ENCODE measurements at regions not wholly inside any gene's neighbourhood (a gene's known extent, or its start where the extent isn't known, plus 50 kb on each side); places are given as distances from the start of the nearest gene placed in this dataset.

- TF ChIP-seq POLR2AphosphoS5 (IDR thresholded peaks at IDR 0.05; ENCODE audit: low read depth, low read length): no peak
- no peak for TF ChIP-seq FOXP2 (optimal IDR thresholded peaks at IDR 0.05; ENCODE audit: borderline replicate concordance, extremely low read depth, extremely low read length, insufficient read depth)
- no peak for TF ChIP-seq SIN3A (IDR thresholded peaks at IDR 0.05; ENCODE audit: borderline replicate concordance, insufficient read depth, low read length)
- no peak for TF ChIP-seq TAF1 (IDR thresholded peaks at IDR 0.05; ENCODE audit: borderline replicate concordance, insufficient read depth, low read length)
These were observed 297.4 kb upstream of the NEBL start for GRCh38 chr10:21194510-21194993.

DNA sequence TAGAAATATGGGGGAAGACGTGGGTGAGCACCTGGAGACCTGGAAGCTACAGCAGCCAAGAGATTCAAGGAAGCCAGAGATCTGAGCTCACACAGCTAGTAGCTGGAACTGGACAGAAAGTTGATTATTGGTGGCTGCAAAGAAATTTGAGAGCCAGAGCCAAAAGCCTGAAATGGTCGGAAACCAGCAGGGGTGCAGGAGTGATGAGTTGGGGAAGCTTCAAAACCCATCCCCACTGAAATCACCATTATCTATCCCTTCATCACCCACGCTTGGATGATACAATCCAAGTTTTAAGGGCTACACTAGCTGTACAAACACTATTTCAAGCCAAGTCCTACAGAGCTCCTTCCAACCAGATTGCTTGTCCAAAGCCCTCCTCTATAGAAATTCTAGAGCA, 296.1 kb upstream of the NEBL start:
- TF ChIP-seq POLR2AphosphoS5 (IDR thresholded peaks at IDR 0.05; ENCODE audit: low read depth, low read length): no peak
- no peak for TF ChIP-seq SIN3A (IDR thresholded peaks at IDR 0.05; ENCODE audit: borderline replicate concordance, insufficient read depth, low read length)
- no peak for TF ChIP-seq FOXP2 (optimal IDR thresholded peaks at IDR 0.05; ENCODE audit: borderline replicate concordance, extremely low read depth, extremely low read length, insufficient read depth)
- TF ChIP-seq, protein P1, sequence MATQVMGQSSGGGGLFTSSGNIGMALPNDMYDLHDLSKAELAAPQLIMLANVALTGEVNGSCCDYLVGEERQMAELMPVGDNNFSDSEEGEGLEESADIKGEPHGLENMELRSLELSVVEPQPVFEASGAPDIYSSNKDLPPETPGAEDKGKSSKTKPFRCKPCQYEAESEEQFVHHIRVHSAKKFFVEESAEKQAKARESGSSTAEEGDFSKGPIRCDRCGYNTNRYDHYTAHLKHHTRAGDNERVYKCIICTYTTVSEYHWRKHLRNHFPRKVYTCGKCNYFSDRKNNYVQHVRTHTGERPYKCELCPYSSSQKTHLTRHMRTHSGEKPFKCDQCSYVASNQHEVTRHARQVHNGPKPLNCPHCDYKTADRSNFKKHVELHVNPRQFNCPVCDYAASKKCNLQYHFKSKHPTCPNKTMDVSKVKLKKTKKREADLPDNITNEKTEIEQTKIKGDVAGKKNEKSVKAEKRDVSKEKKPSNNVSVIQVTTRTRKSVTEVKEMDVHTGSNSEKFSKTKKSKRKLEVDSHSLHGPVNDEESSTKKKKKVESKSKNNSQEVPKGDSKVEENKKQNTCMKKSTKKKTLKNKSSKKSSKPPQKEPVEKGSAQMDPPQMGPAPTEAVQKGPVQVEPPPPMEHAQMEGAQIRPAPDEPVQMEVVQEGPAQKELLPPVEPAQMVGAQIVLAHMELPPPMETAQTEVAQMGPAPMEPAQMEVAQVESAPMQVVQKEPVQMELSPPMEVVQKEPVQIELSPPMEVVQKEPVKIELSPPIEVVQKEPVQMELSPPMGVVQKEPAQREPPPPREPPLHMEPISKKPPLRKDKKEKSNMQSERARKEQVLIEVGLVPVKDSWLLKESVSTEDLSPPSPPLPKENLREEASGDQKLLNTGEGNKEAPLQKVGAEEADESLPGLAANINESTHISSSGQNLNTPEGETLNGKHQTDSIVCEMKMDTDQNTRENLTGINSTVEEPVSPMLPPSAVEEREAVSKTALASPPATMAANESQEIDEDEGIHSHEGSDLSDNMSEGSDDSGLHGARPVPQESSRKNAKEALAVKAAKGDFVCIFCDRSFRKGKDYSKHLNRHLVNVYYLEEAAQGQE (IDR thresholded peaks at IDR 0.05; ENCODE audit: insufficient read depth in 1 of 2, low read depth in 2 of 2, low read length in 2 of 2): no peak
- TF ChIP-seq TAF1 (IDR thresholded peaks at IDR 0.05; ENCODE audit: borderline replicate concordance, insufficient read depth, low read length): no peak

- TF ChIP-seq FOXP2 (optimal IDR thresholded peaks at IDR 0.05; ENCODE audit: borderline replicate concordance, extremely low read depth, extremely low read length, insufficient read depth) (no peak), POLR2AphosphoS5 (IDR thresholded peaks at IDR 0.05; ENCODE audit: low read depth, low read length) (no peak), TAF1 (IDR thresholded peaks at IDR 0.05; ENCODE audit: borderline replicate concordance, insufficient read depth, low read length) (no peak), SIN3A (IDR thresholded peaks at IDR 0.05; ENCODE audit: borderline replicate concordance, insufficient read depth, low read length) (no peak)
- TF ChIP-seq, protein P1 (IDR thresholded peaks at IDR 0.05; ENCODE audit: insufficient read depth in 1 of 2, low read depth in 2 of 2, low read length in 2 of 2): no peak
These were observed 294.4 kb upstream of the NEBL start for GRCh38 chr10:21191512-21191911.

GRCh38 chr10:21184984-21185383, 287.9 kb upstream of the NEBL start:
- TF ChIP-seq TAF1 (IDR thresholded peaks at IDR 0.05; ENCODE audit: borderline replicate concordance, insufficient read depth, low read length) (no peak), POLR2AphosphoS5 (IDR thresholded peaks at IDR 0.05; ENCODE audit: low read depth, low read length) (no peak), FOXP2 (optimal IDR thresholded peaks at IDR 0.05; ENCODE audit: borderline replicate concordance, extremely low read depth, extremely low read length, insufficient read depth) (no peak), SIN3A (IDR thresholded peaks at IDR 0.05; ENCODE audit: borderline replicate concordance, insufficient read depth, low read length) (no peak)
- TF ChIP-seq, protein P1 (IDR thresholded peaks at IDR 0.05; ENCODE audit: insufficient read depth in 1 of 2, low read depth in 2 of 2, low read length in 2 of 2): no peak

DNA sequence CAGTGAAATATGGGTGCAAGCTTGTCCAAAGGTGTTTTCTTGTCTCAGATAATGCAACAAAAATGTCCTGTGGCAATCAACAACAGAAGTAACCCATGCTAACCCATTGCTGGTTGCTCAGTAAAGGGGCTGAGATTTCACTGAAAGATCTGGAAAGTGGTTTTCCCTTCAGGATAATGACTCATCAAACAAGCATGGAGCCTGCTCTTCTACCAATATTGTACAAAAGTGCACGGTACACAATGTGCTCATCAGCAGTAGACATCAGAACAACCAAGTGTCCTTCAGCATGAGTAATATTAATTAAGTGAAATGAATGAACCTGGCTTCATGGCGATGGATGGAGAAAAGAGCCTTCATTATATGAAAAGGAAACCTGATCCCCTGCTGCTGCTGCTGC, 287.1 kb upstream of the NEBL start:
- TF ChIP-seq SIN3A (IDR thresholded peaks at IDR 0.05; ENCODE audit: borderline replicate concordance, insufficient read depth, low read length): 0 out of 2 replicates have a peak, but pooled peaks have one; percentile 34
- TF ChIP-seq FOXP2 (optimal IDR thresholded peaks at IDR 0.05; ENCODE audit: borderline replicate concordance, extremely low read depth, extremely low read length, insufficient read depth): no peak
- no peak for TF ChIP-seq POLR2AphosphoS5 (IDR thresholded peaks at IDR 0.05; ENCODE audit: low read depth, low read length)

- TF ChIP-seq POLR2AphosphoS5 (IDR thresholded peaks at IDR 0.05; ENCODE audit: low read depth, low read length) (no peak), FOXP2 (optimal IDR thresholded peaks at IDR 0.05; ENCODE audit: borderline replicate concordance, extremely low read depth, extremely low read length, insufficient read depth) (no peak), SIN3A (IDR thresholded peaks at IDR 0.05; ENCODE audit: borderline replicate concordance, insufficient read depth, low read length) (no peak), TAF1 (IDR thresholded peaks at IDR 0.05; ENCODE audit: borderline replicate concordance, insufficient read depth, low read length) (no peak)
- TF ChIP-seq, protein P1 (IDR thresholded peaks at IDR 0.05; ENCODE audit: insufficient read depth in 1 of 2, low read depth in 2 of 2, low read length in 2 of 2): no peak
These were observed 285.9 kb upstream of the NEBL start for GRCh38 chr10:21183025-21183424.

All from PFSK-1 (cell line).